Esophagus squamous epithelium (tissue), 5 donors: ENCODE measurements at regions not wholly inside any gene's neighbourhood (a gene's known extent, or its start where the extent isn't known, plus 50 kb on each side); places are given as distances from the start of the nearest gene placed in this dataset.
"Not testable (repeated sequence)": the region's sequence is repeated elsewhere in the genome, so short reads cannot be mapped to it uniquely, and the experiment has no call there.

ENCODE experiments used
- DNase-seq: peaks from one replicate; lab custom pipeline; 2025; lab: John Stamatoyannopoulos, UW
- H3K27ac ChIP-seq, 4 donors: fragments of 200-600 bp; sonication (generic); one replicate each; pipeline ENCODE4 v1.5.1; 2016 to 2019; ENCODE audit warnings: mild to moderate bottlenecking in 1 of 4
- H3K27me3 ChIP-seq, 4 donors: fragments of 200-600 bp; sonication (generic); 1 replicate in 3 of 4; 2 replicates in 1 of 4; pipeline versions ENCODE4 v1.5.1 to v1.6.0; 2017 to 2021; ENCODE audit warnings: antibody characterized with exemption in 1 of 4
- H3K36me3 ChIP-seq, 3 donors: fragments of 200-600 bp; sonication (generic); one replicate each; pipeline ENCODE4 v1.5.1; 2016 to 2019
- H3K4me1 ChIP-seq, 3 donors: fragments of 200-600 bp; sonication (generic); one replicate each; pipeline ENCODE4 v1.5.1; 2017 to 2019
- H3K4me3 ChIP-seq, 4 donors: fragments of 200-600 bp; sonication (generic); 1 replicate in 3 of 4; 2 replicates in 1 of 4; pipeline ENCODE4 v1.5.1; 2016 to 2019; ENCODE audit warnings: mild to moderate bottlenecking in 2 of 4, moderate library complexity in 1 of 4
- H3K9me3 ChIP-seq, 3 donors: fragments of 200-600 bp; sonication (generic); one replicate each; pipeline ENCODE4 v1.5.1; 2016 to 2019
- POLR2A ChIP-seq, 4 donors: fragments of 450-650 bp; IDR thresholded peaks; one replicate each; pipeline ENCODE4 v1.6.1; 2017; ENCODE audit warnings: antibody characterized with exemption in 4 of 4, mild to moderate bottlenecking in 4 of 4, moderate library complexity in 3 of 4
- WGBS, 2 donors: methylation state at CpG; one replicate each; pipeline ENCODE4 v1.1.5; 2018; 5-methylcytosine and 5-hydroxymethylcytosine counted together
- intact Hi-C: fragments of 100-400 bp; cut with DNase I; formaldehyde crosslinking; loops from one replicate; pipeline ENCODE4 v1.15.0; 2022
- TF ChIP-seq, protein P1 (sequence below), 6 experiments: fragments of 450-650 bp in 4 of 6; fragments of 200-600 bp in 2 of 6; sonication (generic) in 2 of 6; IDR thresholded peaks; one replicate each; pipeline ENCODE4 v1.5.1; 2016 to 2019; ENCODE audit warnings: antibody characterized with exemption in 6 of 6, mild to moderate bottlenecking in 4 of 6, moderate library complexity in 4 of 6
- donor health status: DM: yes; HTN: yes; CAD: no.

DNA sequence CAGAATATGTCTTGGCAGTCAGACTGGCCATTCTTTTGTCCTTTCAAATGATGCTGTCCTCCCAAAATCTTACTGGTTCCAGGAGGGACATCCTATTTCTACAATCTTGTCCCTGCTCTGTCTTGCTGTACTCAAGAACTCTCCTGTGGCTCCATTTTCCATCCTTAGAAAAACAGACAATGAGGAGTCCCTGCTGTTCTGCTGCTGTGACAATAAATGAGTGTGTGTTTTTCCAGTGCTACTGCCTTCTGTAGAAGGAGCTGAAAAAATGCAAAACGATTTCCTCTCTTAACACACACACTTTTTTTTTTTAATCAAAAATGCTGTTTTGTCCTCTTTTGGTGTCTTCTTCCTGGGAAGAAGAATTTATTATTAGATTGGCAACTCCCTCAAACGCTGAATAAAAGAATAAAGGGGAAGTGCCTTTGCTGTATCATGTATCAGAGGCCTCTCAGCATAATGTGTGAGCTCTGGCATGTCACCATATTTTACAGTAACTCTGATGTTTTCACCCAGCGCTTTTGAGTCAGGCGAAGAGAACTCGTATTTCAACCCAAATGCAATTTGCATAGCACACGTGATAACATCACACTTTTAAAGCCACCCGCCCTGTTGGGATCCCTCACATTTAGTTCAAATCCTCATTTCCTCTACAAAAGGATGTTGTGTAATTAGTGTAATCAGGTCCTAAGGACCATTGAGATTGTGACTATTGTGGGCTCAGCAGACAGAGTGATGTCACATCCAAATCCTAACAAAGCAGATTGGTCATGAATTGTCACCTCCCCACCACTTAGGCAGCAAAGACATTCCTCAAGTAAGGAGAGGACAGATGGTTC lies 496.0 kb upstream of the LARGE1 start:
- no peak for DNase-seq
- no peaks in the 10 kb centered on the region for H3K36me3 ChIP-seq
- H3K4me1 ChIP-seq: no peaks in the 10 kb centered on the region
- H3K4me3 ChIP-seq: no peak overlapping the region
- WGBS, 2 donors: 49 to 50% methylated on average over 7 of the region's 7 CpGs
- H3K27me3 ChIP-seq: no peaks in the 10 kb centered on the region
- H3K27ac ChIP-seq: no peak overlapping the region
- no peaks in the 10 kb centered on the region for H3K9me3 ChIP-seq
- TF ChIP-seq, protein P1, sequence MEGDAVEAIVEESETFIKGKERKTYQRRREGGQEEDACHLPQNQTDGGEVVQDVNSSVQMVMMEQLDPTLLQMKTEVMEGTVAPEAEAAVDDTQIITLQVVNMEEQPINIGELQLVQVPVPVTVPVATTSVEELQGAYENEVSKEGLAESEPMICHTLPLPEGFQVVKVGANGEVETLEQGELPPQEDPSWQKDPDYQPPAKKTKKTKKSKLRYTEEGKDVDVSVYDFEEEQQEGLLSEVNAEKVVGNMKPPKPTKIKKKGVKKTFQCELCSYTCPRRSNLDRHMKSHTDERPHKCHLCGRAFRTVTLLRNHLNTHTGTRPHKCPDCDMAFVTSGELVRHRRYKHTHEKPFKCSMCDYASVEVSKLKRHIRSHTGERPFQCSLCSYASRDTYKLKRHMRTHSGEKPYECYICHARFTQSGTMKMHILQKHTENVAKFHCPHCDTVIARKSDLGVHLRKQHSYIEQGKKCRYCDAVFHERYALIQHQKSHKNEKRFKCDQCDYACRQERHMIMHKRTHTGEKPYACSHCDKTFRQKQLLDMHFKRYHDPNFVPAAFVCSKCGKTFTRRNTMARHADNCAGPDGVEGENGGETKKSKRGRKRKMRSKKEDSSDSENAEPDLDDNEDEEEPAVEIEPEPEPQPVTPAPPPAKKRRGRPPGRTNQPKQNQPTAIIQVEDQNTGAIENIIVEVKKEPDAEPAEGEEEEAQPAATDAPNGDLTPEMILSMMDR (IDR thresholded peaks at IDR 0.05): no peak
- no peak for TF ChIP-seq POLR2A (IDR thresholded peaks at IDR 0.05)
- intact Hi-C loops: loop anchor here (10.0 kb wide), 1 partner anchor 729 kb away; no protein-coding TSS in a partner anchor

GRCh38 chr22:34422948-34423347 lies 502.7 kb upstream of the LARGE1 start:
- H3K4me1 ChIP-seq, H3K36me3 ChIP-seq, H3K4me3 ChIP-seq, H3K27ac ChIP-seq, intact Hi-C loops, DNase-seq, H3K9me3 ChIP-seq: not testable (repeated sequence)
- H3K27me3 ChIP-seq: peaks cover 0 to 18% (median 0%) of the 10 kb centered on the region in 4 donors
- 84 to 85% methylated on average over 7 to 8 of the region's 8 CpGs for WGBS, 2 donors

DNA sequence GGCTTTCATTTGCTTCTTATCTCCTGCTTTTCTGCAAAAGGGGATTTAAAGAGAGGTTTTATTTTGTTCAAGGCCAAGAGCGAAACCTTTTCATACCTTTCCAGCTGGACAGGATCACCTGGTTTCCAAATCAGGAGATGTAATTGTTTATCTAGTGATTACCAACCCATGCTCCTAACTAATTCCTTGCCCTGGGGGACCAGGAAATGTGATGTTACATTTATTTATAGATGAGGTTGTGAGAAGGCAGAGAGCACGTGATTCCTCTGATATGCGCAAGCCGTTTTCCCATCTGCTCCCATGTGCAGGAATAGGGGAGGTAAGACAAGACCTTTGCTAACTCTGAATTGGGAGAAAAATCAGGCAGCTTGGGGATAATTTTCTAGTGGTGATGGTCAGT lies 507.2 kb upstream of the LARGE1 start:
- Histone ChIP-seq H3K4me1 (peaks cover 0 to 13% (median 6%) of the 10 kb centered on the region in 3 donors), H3K4me3 (no peak overlapping the region), H3K27me3 (peaks cover 0 to 21% (median 0%) of the 10 kb centered on the region in 4 donors), H3K27ac (no peak overlapping the region), H3K9me3 (no peaks in the 10 kb centered on the region), H3K36me3 (no peaks in the 10 kb centered on the region)
- DNase-seq: no peak
- 28 to 39% methylated on average over 4 of the region's 4 CpGs for WGBS, 2 donors
- no peak for TF ChIP-seq POLR2A (IDR thresholded peaks at IDR 0.05)
- TF ChIP-seq, protein P1 (IDR thresholded peaks at IDR 0.05): no peak
- intact Hi-C loops: no loop called here

GRCh38 chr22:34427841-34428240 lies 507.6 kb upstream of the LARGE1 start:
- 29 to 33% methylated on average over 1 of the region's 1 CpG for WGBS, 2 donors
- H3K9me3 ChIP-seq: no peaks in the 10 kb centered on the region
- intact Hi-C loops: no loop called here

DNA sequence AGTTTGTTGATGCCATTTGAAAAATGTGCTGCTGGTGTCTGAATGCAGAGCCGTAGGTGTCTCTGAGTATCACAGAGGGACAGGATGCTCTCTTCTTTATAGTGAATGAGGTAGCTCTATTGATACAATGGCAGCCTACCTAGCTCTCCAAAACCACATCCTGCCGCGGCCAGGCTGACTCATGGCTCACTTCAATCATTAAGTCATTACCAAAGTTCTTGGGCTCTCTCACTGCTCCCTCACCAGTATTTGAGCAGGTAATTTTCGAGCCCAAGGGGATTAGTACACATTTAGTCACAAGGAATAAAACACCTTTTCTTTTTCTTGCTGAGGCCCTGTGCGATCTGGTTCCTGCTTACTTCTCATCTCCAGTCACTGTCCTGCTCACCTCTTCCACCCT lies 509.0 kb upstream of the LARGE1 start:
- no peak for DNase-seq
- Histone ChIP-seq H3K27me3 (peaks cover 0 to 8% (median 0%) of the 10 kb centered on the region in 4 donors), H3K4me3 (no peak overlapping the region), H3K36me3 (no peaks in the 10 kb centered on the region), H3K4me1 (peaks cover 0 to 13% (median 6%) of the 10 kb centered on the region in 3 donors), H3K27ac (no peak overlapping the region), H3K9me3 (no peaks in the 10 kb centered on the region)
- intact Hi-C loops: no loop called here
- WGBS, 2 donors: 34 to 59% methylated on average over 5 of the region's 5 CpGs
- TF ChIP-seq, protein P1 (IDR thresholded peaks at IDR 0.05): no peak
- no peak for TF ChIP-seq POLR2A (IDR thresholded peaks at IDR 0.05)

More at GRCh38 chr22:34427841-34428240, 507.6 kb upstream of the LARGE1 start:
- DNase-seq: no peak
- H3K27ac ChIP-seq: no peak overlapping the region
- no peak overlapping the region for H3K4me3 ChIP-seq
- TF ChIP-seq, protein P1 (IDR thresholded peaks at IDR 0.05): no peak
- no peak for TF ChIP-seq POLR2A (IDR thresholded peaks at IDR 0.05)
- H3K4me1 ChIP-seq: peaks cover 0 to 13% (median 6%) of the 10 kb centered on the region in 3 donors
- peaks cover 0 to 21% (median 0%) of the 10 kb centered on the region in 4 donors for H3K27me3 ChIP-seq
- H3K36me3 ChIP-seq: no peaks in the 10 kb centered on the region
